SK-N-SH (cell line): ENCODE measurements at regions not wholly inside any gene's neighbourhood (a gene's known extent, or its start where the extent isn't known, plus 50 kb on each side); places are given as distances from the start of the nearest gene placed in this dataset.

ENCODE experiments used
- CTCF ChIA-PET: fragments of 300-600, 350-600 bp; formaldehyde crosslinking; extraction: SDS; loops from one replicate; lab custom pipeline; 2021; lab: Yijun Ruan, JAX
- POLR2A ChIA-PET: fragments of 350-600 bp; sonication (Branson Sonifier 250); formaldehyde crosslinking; extraction: SDS; loops from one replicate; lab custom pipeline; 2020; ENCODE audit warnings: antibody characterized with exemption, inconsistent platforms; lab: Yijun Ruan, JAX
- DNase-seq: peaks from one replicate; pipeline ENCODE4 v3.0.0; 2012
- H2AFZ ChIP-seq: fragments of 200-600 bp; sonication (generic); 2 replicates; pipeline ENCODE4 v1.8.1; 2016; ENCODE audit warnings: antibody characterized with exemption, mild to moderate bottlenecking, low read depth
- H3F3A ChIP-seq: fragments of 200-600 bp; sonication (generic); replicated peaks from 2 replicates; pipeline ENCODE3; 2016; ENCODE audit warnings: antibody characterized with exemption, mild to moderate bottlenecking; ENCODE audit not compliant: insufficient read depth
- H3K27ac ChIP-seq, 2 experiments: fragments of 200-500 bp in 1 of 2; fragments of 200-600 bp in 1 of 2; sonication (Bioruptor generic) in 1 of 2; sonication (generic), shearing (Covaris generic) in 1 of 2; 2 replicates each; pipeline versions ENCODE4 v1.5.1 to v1.6.1; 2014 to 2016; ENCODE audit warnings: low read depth in 2 of 2, inconsistent platforms in 1 of 2, low read length in 1 of 2, mild to moderate bottlenecking in 1 of 2, mixed read lengths in 1 of 2
- H3K27me3 ChIP-seq: fragments of 200-600 bp; sonication (generic), shearing (Covaris generic); 2 replicates; pipeline ENCODE4 v1.6.1; 2016; ENCODE audit warnings: mixed run types; ENCODE audit not compliant: insufficient read depth
- H3K36me3 ChIP-seq, 2 experiments: fragments of 200-500 bp in 1 of 2; fragments of 200-600 bp in 1 of 2; sonication (Bioruptor generic) in 1 of 2; sonication (generic) in 1 of 2; replicated peaks in 1 of 2; 2 replicates each; pipeline versions ENCODE3 to v1.5.1; 2014 to 2016; ENCODE audit warnings: low read length in 1 of 2, mild to moderate bottlenecking in 1 of 2; ENCODE audit not compliant: insufficient read depth in 2 of 2, control insufficient read depth in 1 of 2
- H3K4me1 ChIP-seq, 2 experiments: fragments of 200-500 bp in 1 of 2; fragments of 200-600 bp in 1 of 2; sonication (Bioruptor generic) in 1 of 2; sonication (generic), shearing (Covaris generic) in 1 of 2; 2 replicates each; pipeline versions ENCODE4 v1.5.1 to v1.6.1; 2014 to 2016; ENCODE audit warnings: low read depth in 1 of 2, low read length in 1 of 2, mixed run types in 1 of 2; ENCODE audit not compliant: insufficient read depth in 2 of 2, control insufficient read depth in 1 of 2
- H3K4me2 ChIP-seq: fragments of 200-600 bp; sonication (generic), shearing (Covaris generic); 2 replicates; pipeline ENCODE4 v1.6.1; 2017; ENCODE audit warnings: mixed run types
- H3K4me3 ChIP-seq, 2 experiments: fragments of 200-500 bp in 1 of 2; fragments of 200-600 bp in 1 of 2; sonication (Bioruptor generic) in 1 of 2; sonication (generic), shearing (Covaris generic) in 1 of 2; 2 replicates each; pipeline versions ENCODE4 v1.5.1 to v1.8.1; 2014 to 2016; ENCODE audit warnings: low read depth in 2 of 2, inconsistent platforms in 1 of 2, low read length in 1 of 2, mild to moderate bottlenecking in 1 of 2, mixed read lengths in 1 of 2, moderate library complexity in 1 of 2
- H3K79me2 ChIP-seq: fragments of 200-600 bp; sonication (generic); 2 replicates; pipeline ENCODE4 v1.8.1; 2017; ENCODE audit warnings: mild to moderate bottlenecking; ENCODE audit not compliant: insufficient read depth
- H3K9ac ChIP-seq: fragments of 200-600 bp; sonication (generic); 2 replicates; pipeline ENCODE4 v1.6.1; 2017; ENCODE audit warnings: mixed run types
- H3K9me2 ChIP-seq: fragments of 200-600 bp; sonication (generic); 2 replicates; pipeline ENCODE4 v1.6.1; 2017; ENCODE audit warnings: mixed run types
- H3K9me3 ChIP-seq: fragments of 200-600 bp; sonication (generic); 2 replicates; pipeline ENCODE4 v1.6.1; 2017; ENCODE audit warnings: mixed run types, mild to moderate bottlenecking, moderate library complexity
- H4K20me1 ChIP-seq: fragments of 200-600 bp; sonication (generic); 2 replicates; pipeline ENCODE4 v1.6.1; 2017; ENCODE audit warnings: mild to moderate bottlenecking, mixed run types; ENCODE audit not compliant: insufficient read depth
- ELF1 ChIP-seq: IDR thresholded peaks from 2 replicates; pipeline ENCODE4 v1.4.0; 2012
- EZH2phosphoT487 ChIP-seq: fragments of 200-600 bp; sonication (generic); IDR thresholded peaks from 2 replicates; pipeline ENCODE4 v1.6.1; 2017; ENCODE audit warnings: low read depth, mixed run types, mild to moderate bottlenecking, antibody characterized with exemption, moderate library complexity, borderline replicate concordance
- FOXJ3 ChIP-seq: sonication (generic); formaldehyde crosslinking; IDR thresholded peaks from 2 replicates; pipeline ENCODE4 v1.5.1; 2020; ENCODE audit warnings: mild to moderate bottlenecking, missing genetic modification reagents
- GABPA ChIP-seq: IDR thresholded peaks from 2 replicates; pipeline ENCODE4 v1.4.0; 2012; ENCODE audit warnings: low read depth, mild to moderate bottlenecking
- GATA2 ChIP-seq: sonication (generic); formaldehyde crosslinking; IDR thresholded peaks from 2 replicates; pipeline ENCODE4 v1.5.0; 2020; ENCODE audit warnings: mild to moderate bottlenecking, missing genetic modification reagents
- JUND ChIP-seq: IDR thresholded peaks from 2 replicates; pipeline ENCODE4 v1.4.0; 2012
- MEF2A ChIP-seq: IDR thresholded peaks from 2 replicates; pipeline ENCODE4 v1.4.0; 2012; ENCODE audit warnings: low read depth, borderline replicate concordance
- MXI1 ChIP-seq: IDR thresholded peaks from 2 replicates; pipeline ENCODE4 v1.6.1; 2012; ENCODE audit warnings: mild to moderate bottlenecking, low read depth, low read length, improper control_type of control experiment
- NFIC ChIP-seq: IDR thresholded peaks from 2 replicates; pipeline ENCODE4 v1.4.0; 2012; ENCODE audit warnings: borderline replicate concordance
- POLR2AphosphoS5 ChIP-seq: IDR thresholded peaks from 2 replicates; pipeline ENCODE4 v1.6.1; 2012; ENCODE audit warnings: low read depth, low read length
- SMC3 ChIP-seq: IDR thresholded peaks from 2 replicates; pipeline ENCODE4 v1.6.1; 2012; ENCODE audit warnings: low read depth, low read length, improper control_type of control experiment
- TCF12 ChIP-seq: IDR thresholded peaks from 2 replicates; pipeline ENCODE4 v1.4.0; 2012
- WGBS: methylation state at CpG from one replicate; pipeline ENCODE4 v1.1.6; 2017; ENCODE audit warnings: low lambda C conversion rate; 5-methylcytosine and 5-hydroxymethylcytosine counted together
- TF ChIP-seq, protein P1 (sequence below): fragments of 150-350 bp; IDR thresholded peaks from 2 replicates; pipeline ENCODE4 v1.6.1; 2016; ENCODE audit warnings: mild to moderate bottlenecking, low read depth, low read length
- TF ChIP-seq, protein P2 (sequence below): IDR thresholded peaks from 2 replicates; pipeline ENCODE4 v1.4.0; 2012; ENCODE audit warnings: low read depth, borderline replicate concordance
- TF ChIP-seq, protein P3 (sequence below): fragments of 150-350 bp; IDR thresholded peaks from 2 replicates; pipeline ENCODE4 v1.6.1; 2017; ENCODE audit warnings: antibody characterized with exemption, low read length, low read depth, borderline replicate concordance
- TF ChIP-seq, protein P4 (sequence below): IDR thresholded peaks from 2 replicates; pipeline ENCODE4 v1.4.0; 2012; ENCODE audit warnings: low read depth, borderline replicate concordance
- TF ChIP-seq, protein P5 (sequence below): IDR thresholded peaks from 2 replicates; pipeline ENCODE4; 2012
- TF ChIP-seq, protein P6 (sequence below): fragments of 200-600 bp; sonication (generic); IDR thresholded peaks from 2 replicates; pipeline ENCODE4 v1.6.1; 2017; ENCODE audit warnings: antibody characterized with exemption, mild to moderate bottlenecking, moderate library complexity

DNA sequence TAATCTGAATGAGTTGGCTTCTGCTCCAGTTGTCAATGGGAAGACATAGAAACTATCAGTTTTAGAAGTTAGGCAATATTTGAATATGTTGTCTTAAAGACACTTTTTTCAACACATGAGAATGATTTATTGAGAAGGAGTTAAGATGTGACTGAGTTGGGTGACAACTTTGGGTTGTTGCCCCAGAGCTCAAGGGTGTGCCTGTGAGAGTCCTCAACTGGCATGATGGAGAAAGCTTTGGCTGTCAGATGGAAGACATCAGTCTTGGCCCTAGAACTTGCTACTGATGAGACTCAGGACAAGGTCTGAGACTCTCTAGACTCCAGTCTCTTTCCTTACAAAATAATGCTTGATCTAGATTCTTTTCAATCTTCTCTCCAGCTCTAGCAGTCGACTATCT is 69.0 kb upstream of the CTAGE1 start:
- no peaks in the 10 kb centered on the region for H3F3A ChIP-seq
- whole genome bisulfite sequencing = 0% methylated on average over 1 of the region's 1 CpG
- no peaks in the 10 kb centered on the region for H4K20me1 ChIP-seq
- ChIA-PET POLR2A (no interaction called here), CTCF (no interaction called here)
- H3K27ac ChIP-seq = no peak overlapping the region
- no peaks in the 10 kb centered on the region for H3K79me2 ChIP-seq
- no peak for DNase-seq
- H3K27me3 ChIP-seq = no peaks in the 10 kb centered on the region; the same call in 1 of the 2 replicates
- H3K36me3 ChIP-seq = no peaks in the 10 kb centered on the region
- H3K4me3 ChIP-seq = no peak overlapping the region
- H3K4me2 ChIP-seq = no peak overlapping the region
- no peaks in the 10 kb centered on the region for H3K9me3 ChIP-seq
- H3K9me2 ChIP-seq = 0 out of 2 replicates have a peak, but pooled peaks cover 2% of the 10 kb centered on the region
- H3K9ac ChIP-seq = no peak overlapping the region
- no peak overlapping the region for H2AFZ ChIP-seq
- no peak for TF ChIP-seq TCF12
- no peak for TF ChIP-seq SMC3
- no peak for TF ChIP-seq NFIC
- TF ChIP-seq ELF1 = no peak
- TF ChIP-seq, protein P1, sequence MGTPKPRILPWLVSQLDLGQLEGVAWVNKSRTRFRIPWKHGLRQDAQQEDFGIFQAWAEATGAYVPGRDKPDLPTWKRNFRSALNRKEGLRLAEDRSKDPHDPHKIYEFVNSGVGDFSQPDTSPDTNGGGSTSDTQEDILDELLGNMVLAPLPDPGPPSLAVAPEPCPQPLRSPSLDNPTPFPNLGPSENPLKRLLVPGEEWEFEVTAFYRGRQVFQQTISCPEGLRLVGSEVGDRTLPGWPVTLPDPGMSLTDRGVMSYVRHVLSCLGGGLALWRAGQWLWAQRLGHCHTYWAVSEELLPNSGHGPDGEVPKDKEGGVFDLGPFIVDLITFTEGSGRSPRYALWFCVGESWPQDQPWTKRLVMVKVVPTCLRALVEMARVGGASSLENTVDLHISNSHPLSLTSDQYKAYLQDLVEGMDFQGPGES = no peak
- no peak for TF ChIP-seq JUND
- no peak for TF ChIP-seq GABPA
- TF ChIP-seq, protein P2, sequence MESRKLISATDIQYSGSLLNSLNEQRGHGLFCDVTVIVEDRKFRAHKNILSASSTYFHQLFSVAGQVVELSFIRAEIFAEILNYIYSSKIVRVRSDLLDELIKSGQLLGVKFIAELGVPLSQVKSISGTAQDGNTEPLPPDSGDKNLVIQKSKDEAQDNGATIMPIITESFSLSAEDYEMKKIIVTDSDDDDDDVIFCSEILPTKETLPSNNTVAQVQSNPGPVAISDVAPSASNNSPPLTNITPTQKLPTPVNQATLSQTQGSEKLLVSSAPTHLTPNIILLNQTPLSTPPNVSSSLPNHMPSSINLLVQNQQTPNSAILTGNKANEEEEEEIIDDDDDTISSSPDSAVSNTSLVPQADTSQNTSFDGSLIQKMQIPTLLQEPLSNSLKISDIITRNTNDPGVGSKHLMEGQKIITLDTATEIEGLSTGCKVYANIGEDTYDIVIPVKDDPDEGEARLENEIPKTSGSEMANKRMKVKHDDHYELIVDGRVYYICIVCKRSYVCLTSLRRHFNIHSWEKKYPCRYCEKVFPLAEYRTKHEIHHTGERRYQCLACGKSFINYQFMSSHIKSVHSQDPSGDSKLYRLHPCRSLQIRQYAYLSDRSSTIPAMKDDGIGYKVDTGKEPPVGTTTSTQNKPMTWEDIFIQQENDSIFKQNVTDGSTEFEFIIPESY = no peak
- no peak for TF ChIP-seq MXI1
- no peak for TF ChIP-seq GATA2
- no peak for TF ChIP-seq MEF2A
- TF ChIP-seq, protein P3, sequence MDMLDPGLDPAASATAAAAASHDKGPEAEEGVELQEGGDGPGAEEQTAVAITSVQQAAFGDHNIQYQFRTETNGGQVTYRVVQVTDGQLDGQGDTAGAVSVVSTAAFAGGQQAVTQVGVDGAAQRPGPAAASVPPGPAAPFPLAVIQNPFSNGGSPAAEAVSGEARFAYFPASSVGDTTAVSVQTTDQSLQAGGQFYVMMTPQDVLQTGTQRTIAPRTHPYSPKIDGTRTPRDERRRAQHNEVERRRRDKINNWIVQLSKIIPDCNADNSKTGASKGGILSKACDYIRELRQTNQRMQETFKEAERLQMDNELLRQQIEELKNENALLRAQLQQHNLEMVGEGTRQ = no peak
- TF ChIP-seq, protein P4, sequence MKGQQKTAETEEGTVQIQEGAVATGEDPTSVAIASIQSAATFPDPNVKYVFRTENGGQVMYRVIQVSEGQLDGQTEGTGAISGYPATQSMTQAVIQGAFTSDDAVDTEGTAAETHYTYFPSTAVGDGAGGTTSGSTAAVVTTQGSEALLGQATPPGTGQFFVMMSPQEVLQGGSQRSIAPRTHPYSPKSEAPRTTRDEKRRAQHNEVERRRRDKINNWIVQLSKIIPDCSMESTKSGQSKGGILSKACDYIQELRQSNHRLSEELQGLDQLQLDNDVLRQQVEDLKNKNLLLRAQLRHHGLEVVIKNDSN = no peak
- no peaks in the 10 kb centered on the region for H3K4me1 ChIP-seq

DNA sequence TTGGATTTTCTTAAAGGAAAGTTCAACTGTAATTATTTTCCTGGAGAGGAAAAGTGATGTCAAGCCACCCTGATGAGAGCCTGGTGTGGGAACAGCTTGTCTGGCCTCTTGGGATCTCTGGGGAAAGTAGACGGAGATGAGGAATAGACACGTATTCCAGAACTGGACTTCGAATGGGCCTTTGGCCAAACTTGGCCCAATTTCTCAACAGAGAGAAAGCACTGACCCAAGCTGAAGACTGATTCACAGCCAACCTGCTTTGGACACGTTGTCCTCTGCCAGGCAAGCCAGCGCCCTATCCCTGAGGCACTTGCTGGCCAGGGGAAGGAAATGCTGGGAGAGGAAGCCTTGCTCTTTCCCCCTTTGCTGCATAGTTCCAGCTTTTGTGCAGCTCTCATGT is 70.8 kb upstream of the CTAGE1 start:
- Histone ChIP-seq H3K79me2 (no peaks in the 10 kb centered on the region), H3F3A (no peaks in the 10 kb centered on the region), H2AFZ (no peak overlapping the region), H3K9me3 (no peaks in the 10 kb centered on the region), H3K36me3 (no peaks in the 10 kb centered on the region), H3K4me3 (no peak overlapping the region), H3K9ac (no peak overlapping the region), H4K20me1 (no peaks in the 10 kb centered on the region), H3K4me2 (no peak overlapping the region), H3K9me2 (0 out of 2 replicates have a peak, but pooled peaks cover 2% of the 10 kb centered on the region), H3K27me3 (no peaks in the 10 kb centered on the region; the same call in 1 of the 2 replicates), H3K4me1 (no peaks in the 10 kb centered on the region), H3K27ac (no peak overlapping the region)
- 9% methylated on average over 5 of the region's 5 CpGs for WGBS
- POLR2A ChIA-PET = no interaction called here
- CTCF ChIA-PET = no interaction called here
- no peak for DNase-seq
- TF ChIP-seq EZH2phosphoT487 (no peak), JUND (no peak), FOXJ3 (no peak), ELF1 (no peak), POLR2AphosphoS5 (no peak), SMC3 (no peak)
- TF ChIP-seq, protein P2 = no peak
- TF ChIP-seq, protein P5, sequence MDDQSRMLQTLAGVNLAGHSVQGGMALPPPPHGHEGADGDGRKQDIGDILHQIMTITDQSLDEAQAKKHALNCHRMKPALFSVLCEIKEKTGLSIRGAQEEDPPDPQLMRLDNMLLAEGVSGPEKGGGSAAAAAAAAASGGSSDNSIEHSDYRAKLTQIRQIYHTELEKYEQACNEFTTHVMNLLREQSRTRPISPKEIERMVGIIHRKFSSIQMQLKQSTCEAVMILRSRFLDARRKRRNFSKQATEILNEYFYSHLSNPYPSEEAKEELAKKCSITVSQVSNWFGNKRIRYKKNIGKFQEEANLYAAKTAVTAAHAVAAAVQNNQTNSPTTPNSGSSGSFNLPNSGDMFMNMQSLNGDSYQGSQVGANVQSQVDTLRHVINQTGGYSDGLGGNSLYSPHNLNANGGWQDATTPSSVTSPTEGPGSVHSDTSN = no peak
- TF ChIP-seq, protein P6, sequence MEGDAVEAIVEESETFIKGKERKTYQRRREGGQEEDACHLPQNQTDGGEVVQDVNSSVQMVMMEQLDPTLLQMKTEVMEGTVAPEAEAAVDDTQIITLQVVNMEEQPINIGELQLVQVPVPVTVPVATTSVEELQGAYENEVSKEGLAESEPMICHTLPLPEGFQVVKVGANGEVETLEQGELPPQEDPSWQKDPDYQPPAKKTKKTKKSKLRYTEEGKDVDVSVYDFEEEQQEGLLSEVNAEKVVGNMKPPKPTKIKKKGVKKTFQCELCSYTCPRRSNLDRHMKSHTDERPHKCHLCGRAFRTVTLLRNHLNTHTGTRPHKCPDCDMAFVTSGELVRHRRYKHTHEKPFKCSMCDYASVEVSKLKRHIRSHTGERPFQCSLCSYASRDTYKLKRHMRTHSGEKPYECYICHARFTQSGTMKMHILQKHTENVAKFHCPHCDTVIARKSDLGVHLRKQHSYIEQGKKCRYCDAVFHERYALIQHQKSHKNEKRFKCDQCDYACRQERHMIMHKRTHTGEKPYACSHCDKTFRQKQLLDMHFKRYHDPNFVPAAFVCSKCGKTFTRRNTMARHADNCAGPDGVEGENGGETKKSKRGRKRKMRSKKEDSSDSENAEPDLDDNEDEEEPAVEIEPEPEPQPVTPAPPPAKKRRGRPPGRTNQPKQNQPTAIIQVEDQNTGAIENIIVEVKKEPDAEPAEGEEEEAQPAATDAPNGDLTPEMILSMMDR = no peak
